Kidney epithelial cell (primary cell): ENCODE measurements at regions not wholly inside any gene's neighbourhood (a gene's known extent, or its start where the extent isn't known, plus 50 kb on each side); places are given as distances from the start of the nearest gene placed in this dataset.
A peak's percentile ranks its signal among the peaks of the same experiment; 100 is the strongest.

Experiments used
- DNase-seq: peaks from one replicate; pipeline ENCODE4 v3.0.0-alpha.2; 2010; ENCODE audit warnings: low read depth
- H3K27me3 ChIP-seq: 2 replicates; pipeline ENCODE4 v1.6.0; 2011; ENCODE audit warnings: low read length; ENCODE audit not compliant: control insufficient read depth, insufficient read depth
- H3K36me3 ChIP-seq: 2 replicates; pipeline ENCODE4 v1.5.1; 2011; ENCODE audit warnings: low read length; ENCODE audit not compliant: control insufficient read depth, insufficient read depth
- H3K4me3 ChIP-seq: 2 replicates; pipeline ENCODE4 v1.5.1; 2011; ENCODE audit warnings: low read depth, mild to moderate bottlenecking, control low read depth, low read length
- CTCF ChIP-seq: IDR thresholded peaks from 2 replicates; pipeline ENCODE4 v1.5.1; 2011; ENCODE audit warnings: mild to moderate bottlenecking, moderate library complexity, low read length, control low read depth, inconsistent platforms; ENCODE audit not compliant: insufficient read depth, poor library complexity, severe bottlenecking

- no peak for DNase-seq
- TF ChIP-seq CTCF: no peak
- Histone ChIP-seq H3K36me3 (no peaks in the 10 kb centered on the region), H3K4me3 (no peak overlapping the region), H3K27me3 (no peaks in the 10 kb centered on the region)
These were observed 275.2 kb downstream of the DACT1 start for GRCh38 chr14:58912799-58913432.

- Histone ChIP-seq H3K36me3 (no peaks in the 10 kb centered on the region), H3K27me3 (no peaks in the 10 kb centered on the region), H3K4me3 (no peak overlapping the region)
- TF ChIP-seq CTCF: no peak
- DNase-seq: no peak
These were observed 274.1 kb upstream of the DAAM1 start for GRCh38 chr14:58914279-58914855.

GRCh38 chr14:58915646-58916045 is 272.8 kb upstream of the DAAM1 start:
- Histone ChIP-seq H3K36me3 (no peaks in the 10 kb centered on the region), H3K27me3 (no peaks in the 10 kb centered on the region), H3K4me3 (no peak overlapping the region)
- no peak for DNase-seq
- TF ChIP-seq CTCF: no peak

GRCh38 chr14:58918066-58918738 is 270.3 kb upstream of the DAAM1 start:
- Histone ChIP-seq H3K4me3 (no peak overlapping the region), H3K27me3 (no peaks in the 10 kb centered on the region), H3K36me3 (no peaks in the 10 kb centered on the region)
- peak; percentile 83 for DNase-seq
- TF ChIP-seq CTCF: no peak

- TF ChIP-seq CTCF: no peak
These were observed 269.2 kb upstream of the DAAM1 start for GRCh38 chr14:58919217-58919616.

More at GRCh38 chr14:58919217-58919616, 269.2 kb upstream of the DAAM1 start:
- no peaks in the 10 kb centered on the region for H3K36me3 ChIP-seq
- no peak for DNase-seq
- no peak overlapping the region for H3K4me3 ChIP-seq
- H3K27me3 ChIP-seq: no peaks in the 10 kb centered on the region
